Mucosa of gallbladder (tissue), 1 donor: ENCODE measurements at regions not wholly inside any gene's neighbourhood (a gene's known extent, or its start where the extent isn't known, plus 50 kb on each side); places are given as distances from the start of the nearest gene placed in this dataset.

Experiments used
- DNase-seq: peaks from one replicate; pipeline ENCODE4 v3.0.0-alpha.2; 2020; ENCODE audit warnings: low spot score
- donor health status: DM: no; HTN: no; CAD: no.

DNA sequence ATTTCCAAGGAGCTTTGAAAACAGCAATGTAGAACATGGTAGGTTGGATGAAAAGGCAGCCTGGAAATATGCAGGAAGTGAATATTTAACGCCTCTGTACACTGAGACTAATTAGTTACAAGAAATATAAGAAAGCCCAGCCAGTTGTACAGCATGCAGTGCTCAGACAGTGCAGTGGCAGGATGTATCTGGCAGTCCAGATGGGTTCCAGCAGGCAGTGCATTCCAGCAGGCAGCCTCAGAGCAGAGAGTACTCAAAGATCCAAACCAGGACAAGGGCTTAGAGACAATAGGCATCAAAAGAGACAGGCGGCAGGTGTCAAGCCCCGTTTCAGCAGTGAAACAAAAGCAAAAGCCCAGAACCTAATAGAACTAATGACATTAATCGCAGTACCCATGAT lies 2776.3 kb downstream of the PCDH9 start:
- DNase-seq: no peak

DNA sequence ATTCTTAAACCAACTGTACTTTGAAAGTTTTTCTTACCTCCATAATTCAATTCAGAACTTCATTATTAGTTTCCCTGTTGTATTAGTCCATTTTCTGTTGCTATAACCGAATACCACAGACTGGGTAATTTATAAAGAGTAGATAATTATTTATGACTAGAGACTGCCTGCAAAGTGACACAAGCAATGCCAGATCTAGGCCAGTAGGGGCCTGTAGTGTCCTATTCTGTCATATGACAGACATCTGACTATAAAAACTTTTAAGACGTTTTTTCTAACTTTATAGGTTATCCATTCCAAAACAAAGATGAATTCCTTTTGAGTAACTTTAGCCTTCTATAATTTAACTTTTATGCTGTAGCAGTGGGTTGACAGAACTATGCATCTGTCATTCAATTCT lies 2783.8 kb downstream of the PCDH9 start:
- DNase-seq: no peak

DNA sequence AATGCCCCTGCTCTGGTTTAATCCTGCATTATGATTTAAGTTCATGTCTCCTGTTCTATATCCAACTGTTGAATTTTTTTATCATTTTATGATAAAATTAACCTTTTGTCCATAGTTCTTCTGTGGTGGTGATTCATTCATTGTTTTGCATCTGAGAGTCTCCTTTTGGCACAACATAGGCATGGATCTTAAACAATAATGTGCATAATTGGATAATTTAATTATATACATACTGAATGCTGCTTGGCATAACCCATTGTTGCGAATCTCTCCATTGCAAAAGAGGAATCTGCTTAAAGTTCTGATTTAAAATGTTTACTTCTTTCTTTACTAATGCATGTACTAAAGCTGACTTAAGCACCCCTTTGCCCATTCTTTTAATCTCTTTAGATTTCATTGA lies 2788.4 kb downstream of the PCDH9 start:
- no peak for DNase-seq

DNA sequence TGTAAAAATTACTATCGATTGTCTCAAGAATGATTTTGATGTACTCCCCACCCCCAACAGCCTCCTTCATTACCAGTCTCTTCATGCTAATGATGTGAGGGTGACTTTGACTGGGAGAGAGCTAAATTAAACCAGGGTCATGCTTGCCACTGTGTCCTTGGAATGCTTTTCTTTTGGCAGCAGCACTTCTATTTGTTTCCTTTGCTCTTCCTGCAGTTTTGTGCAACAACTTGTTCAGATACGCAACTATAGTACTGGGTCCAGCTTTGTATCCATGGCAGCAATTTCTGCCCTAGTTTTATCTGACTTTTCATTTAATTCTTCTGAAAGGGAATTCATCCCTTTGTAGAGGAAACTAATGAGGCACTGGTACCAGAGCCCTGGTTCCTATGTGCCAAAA lies 2792.1 kb downstream of the PCDH9 start:
- no peak for DNase-seq

DNA sequence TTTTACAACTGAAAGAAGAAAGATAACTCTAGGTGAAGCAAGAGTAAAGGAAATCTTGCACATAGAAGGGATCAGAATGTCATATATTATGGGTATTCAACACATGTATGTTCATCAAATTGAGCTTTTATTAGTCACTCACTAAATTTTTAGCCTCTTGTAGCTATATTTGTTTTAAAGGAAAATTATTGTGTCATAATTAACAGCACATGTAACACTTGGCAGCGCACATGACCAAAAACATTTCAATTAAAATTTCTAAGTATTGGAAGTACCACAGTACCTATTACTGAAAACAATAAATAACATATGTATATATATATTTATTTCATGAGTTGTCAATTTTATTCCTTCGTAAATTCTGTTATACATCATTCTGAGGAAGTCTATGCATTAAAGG lies 2800.4 kb downstream of the PCDH9 start:
- DNase-seq: no peak

DNA sequence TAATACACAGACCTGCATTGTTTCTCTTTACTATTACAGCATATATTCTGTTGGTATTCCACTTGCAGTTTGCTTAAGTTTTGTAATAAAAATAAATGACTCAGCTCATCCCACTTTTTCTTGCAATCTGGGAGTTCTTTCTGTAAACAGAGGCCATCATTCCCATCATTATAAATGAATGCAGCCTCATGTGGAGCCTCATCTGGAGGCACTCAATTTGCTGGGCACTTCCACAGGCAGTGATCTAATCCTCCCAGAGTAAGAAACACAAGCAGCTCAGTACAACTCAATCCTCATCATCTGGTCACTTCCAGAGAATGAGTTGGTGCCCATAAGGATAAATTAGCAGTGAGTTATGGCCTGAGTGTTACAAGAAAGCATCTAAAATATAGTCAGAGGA lies 2801.9 kb downstream of the PCDH9 start:
- DNase-seq: no peak

DNA sequence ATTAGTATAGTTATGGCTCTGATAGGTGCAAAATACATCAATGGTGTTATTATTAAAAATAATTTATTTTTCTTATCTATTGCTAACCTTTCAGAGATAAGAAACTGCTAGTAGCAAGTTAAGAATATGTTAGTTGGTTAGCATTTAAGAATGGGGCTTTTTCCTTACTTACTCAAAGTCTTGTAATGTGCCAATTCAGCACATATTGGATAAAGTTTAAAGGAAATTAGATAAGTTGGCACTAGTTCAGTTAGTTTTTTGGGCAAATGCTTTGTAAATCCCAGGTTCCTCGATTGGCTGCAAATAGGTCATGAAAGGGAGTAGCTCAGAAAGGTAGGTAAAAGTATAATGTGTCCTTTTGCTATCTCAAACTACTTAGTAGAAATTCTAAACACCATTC lies 2806.7 kb downstream of the PCDH9 start:
- no peak for DNase-seq

DNA sequence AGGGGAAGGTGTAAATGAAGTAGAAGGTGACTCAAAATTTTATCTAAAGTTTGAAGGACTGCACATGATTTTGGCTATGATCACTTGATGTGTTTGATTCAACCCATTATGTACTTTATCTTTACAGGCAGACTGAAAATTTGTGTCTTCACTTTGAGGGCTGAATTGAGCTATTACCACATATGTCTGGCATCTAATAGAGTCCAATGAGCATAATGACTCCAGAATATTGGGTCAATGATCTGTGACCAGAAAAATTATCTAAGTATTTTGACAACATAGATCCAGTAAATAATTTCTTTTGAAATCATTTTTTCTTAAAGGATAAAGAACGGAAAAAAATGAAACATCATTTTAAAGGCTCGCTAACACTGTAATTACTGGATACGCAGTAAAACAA lies 2810.0 kb downstream of the PCDH9 start:
- DNase-seq: no peak

DNA sequence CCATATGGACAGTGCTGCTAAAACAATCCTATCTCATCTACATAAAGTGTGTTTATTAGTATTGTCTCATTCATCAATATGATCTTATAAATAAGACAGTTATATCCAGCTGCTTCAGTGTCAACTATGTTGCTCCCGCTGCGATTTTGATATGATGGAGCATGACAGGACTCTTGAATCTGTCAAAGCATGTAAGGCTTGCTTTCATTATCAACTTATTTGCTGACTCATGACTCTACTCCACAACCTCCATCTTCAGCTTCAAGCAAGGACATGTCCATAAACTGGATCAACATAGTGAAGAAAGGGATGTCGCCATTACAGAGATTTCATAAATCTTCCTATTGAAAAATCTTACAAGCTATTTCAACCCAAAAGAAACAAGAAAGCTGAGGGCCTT lies 2812.6 kb downstream of the PCDH9 start:
- DNase-seq: no peak

DNA sequence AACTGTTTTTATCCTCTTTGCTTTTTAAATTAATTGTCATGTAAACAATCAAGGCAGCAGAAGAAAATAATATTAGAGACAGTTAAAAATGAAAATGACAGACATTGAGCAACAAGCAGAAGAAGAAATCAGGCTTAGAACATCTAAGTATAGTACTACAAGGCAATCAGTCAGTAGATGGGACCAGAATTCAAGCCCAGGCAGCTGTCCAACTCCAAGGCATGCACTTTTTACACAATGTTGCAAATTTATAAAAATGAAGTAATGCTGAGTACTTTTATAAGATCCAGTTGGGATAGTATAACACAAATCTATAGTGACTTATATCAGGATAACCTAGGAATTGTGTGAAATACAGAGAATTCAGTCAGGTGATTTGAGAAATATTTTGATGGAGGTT lies 2815.8 kb downstream of the PCDH9 start:
- no peak for DNase-seq

DNA sequence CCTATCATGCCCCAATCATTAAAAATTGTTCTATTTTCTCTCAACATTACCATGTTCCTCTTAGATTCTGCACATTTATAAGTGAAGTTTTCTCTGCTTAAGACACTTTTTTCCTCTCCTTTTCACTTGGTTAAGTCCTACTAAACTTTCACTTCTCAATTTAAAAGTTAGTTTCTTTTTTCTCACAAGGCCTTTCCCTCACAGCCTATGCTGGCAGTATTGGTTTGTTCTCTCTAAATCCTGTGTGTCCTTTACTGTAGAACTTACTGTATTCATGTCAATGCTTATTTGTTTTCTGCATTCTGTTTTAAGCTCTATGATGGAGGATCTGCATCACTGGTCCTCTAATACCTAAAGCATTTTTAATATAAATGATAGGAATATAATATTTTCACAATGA lies 2816.6 kb downstream of the PCDH9 start:
- no peak for DNase-seq

DNA sequence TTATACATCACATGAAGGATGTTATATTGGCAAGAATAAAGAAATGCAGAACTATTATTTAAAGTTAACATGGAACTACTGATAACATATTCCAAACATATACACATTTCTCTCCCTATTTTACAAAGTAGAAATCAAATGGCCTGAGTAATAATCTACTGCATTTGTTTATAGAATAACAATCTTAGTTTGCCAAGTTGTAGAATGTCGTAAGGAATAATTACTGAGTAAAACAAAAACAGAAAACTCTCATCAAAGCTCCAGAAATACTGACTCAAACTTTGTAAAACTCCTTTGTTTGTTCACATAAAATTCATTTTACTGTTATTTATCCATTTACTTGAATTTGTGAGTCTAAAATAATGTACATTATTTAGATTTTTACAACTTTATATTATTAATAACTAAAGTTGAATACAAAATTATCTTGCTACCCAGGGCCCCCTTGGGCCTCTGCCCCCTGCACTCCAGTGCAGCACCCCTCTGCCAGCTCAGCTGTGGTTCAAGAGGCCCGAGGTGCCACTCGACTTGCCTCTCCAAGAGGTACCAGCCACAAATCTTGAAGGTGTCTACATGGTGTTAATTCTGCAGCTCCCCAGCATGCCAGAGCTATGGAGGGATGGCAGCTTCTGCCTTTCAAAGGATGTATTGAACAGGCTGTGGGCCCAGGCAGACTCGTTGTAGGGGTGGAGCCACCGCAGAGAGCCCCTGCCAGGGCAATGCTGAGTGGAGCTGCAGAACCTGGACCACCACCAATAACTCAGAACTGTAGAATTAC lies 2819.7 kb downstream of the PCDH9 start:
- DNase-seq: no peak

DNA sequence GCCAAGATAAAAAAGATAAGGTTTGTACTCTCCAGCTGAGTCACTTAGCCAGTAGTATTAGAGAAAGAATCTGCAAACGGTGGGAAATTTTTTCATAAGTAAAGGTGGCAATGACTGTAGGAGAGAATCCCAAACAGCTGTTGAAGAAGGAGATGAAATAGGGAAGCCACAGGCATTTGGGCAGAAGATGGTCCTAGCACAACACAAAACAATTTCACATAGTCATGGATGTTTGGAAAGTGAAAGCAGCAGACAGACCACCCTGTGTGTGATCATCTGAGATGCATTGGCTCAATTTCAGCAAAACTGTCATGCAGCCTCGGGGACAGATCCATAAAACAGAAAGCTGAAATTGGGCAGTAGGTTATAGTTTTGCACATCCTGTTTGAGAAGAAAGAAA lies 2832.4 kb downstream of the PCDH9 start:
- DNase-seq: no peak

DNA sequence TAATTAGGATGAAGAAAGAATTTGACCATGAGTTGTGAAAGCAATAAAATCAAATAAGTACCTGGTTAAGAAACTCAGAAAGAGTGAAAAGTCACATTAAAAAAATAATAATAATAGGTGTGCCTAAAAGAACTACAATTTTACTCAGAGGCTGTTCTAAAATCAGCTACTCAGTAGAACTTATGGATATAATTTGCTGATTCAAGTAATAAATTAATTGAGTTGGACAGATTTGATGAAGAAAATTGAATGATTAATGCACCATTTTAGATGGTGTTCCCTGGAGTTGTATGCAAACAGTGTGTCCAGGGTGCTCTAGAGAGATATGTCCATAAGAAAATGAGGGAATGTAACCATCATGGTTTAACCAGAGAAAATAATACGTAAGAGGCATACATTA lies 2852.5 kb downstream of the PCDH9 start:
- DNase-seq: no peak

DNA sequence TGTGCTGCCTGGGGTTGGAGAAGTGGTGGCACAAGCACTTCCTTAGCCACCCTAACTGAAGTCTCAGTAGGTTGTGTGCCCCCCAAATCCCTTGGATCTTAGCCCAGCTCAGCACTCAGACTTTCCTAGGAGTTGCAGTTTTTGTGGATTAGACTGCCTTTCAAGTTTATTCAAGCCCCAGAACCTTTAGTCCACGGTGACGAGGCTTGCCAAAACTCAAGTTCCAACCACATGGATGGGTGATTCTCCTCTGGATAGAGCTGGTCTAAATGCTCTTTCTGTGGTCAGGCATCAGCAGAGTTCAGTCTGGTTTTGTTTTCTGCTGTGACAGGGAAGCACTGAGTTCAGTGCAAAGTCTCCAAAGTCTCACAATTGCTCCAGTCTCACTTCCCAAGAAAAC lies 2858.7 kb downstream of the PCDH9 start:
- DNase-seq: no peak

DNA sequence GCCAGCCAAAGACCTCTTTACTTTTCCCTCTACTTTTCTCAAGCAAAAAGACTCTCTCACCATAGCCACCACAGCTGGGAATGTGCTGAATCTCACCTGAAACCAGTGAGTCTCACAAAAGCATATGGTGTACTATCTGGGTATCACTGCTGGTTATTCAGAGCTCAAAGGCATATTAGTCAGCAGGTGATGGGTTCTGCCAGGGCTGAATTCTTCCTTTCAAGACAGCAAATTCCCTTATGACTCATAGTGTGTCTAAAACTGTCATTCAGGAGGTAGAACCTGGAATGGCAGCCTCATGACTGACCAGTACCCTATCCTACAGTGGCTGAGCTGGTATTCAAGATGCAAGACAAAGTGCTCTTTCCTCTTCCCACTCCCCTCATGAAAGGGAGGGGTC lies 2859.1 kb downstream of the PCDH9 start:
- DNase-seq: no peak

DNA sequence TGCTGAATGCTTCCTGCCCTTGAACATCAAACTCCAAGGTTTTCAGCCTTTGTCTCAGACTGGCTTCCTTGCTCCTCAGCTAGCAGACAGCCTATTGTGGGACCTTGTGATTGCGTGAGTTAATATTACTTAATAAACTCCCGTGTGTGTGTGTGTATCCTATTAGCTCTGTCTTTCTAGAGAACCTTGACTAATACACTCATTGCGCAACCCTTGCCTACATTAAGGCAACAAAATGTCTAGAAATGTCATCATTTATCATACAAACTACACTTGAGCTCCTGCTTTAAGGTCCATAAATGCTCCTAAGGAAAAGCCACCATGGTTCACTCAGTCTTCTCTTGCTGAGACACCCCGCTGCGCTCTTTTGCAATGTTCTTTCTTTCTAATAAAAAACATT lies 2861.0 kb downstream of the PCDH9 start:
- DNase-seq: no peak

DNA sequence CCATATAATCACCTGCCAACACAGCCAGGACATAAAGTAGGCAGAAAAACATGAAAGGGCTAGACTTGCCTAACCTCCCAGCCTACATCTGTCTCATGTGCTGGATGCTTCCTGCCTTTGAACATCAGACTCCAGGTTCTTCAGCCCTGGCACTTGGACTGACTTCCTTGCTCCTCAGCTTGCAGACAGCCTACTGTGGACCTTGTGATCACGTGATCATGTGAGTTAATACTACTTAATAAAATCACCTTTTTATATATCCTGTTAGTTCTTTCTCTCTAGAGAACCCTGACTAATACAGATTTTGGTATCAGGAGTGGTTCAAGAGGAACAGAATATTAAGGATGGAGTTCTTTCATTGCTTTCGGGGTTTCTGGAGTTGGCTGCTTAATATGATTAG lies 2867.6 kb downstream of the PCDH9 start:
- no peak for DNase-seq

DNA sequence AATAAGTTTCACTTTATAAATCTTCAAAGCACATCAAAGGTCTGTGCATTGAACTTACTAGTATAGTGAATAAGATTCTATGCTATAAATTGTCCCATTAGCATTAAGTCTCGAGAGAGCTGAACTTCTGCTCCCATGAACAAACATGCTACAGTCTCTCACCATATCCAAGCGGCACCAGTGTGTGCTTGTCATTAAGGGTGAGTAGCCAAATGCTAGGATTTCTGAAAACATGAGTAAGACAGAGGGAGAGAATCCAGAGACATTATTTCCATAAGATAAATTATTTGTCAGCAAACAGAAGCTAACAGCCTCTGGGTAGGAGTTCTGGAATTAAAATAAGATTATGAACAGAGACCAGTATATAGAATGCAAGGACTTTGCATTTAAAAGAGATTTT lies 2882.5 kb downstream of the PCDH9 start:
- DNase-seq: no peak

DNA sequence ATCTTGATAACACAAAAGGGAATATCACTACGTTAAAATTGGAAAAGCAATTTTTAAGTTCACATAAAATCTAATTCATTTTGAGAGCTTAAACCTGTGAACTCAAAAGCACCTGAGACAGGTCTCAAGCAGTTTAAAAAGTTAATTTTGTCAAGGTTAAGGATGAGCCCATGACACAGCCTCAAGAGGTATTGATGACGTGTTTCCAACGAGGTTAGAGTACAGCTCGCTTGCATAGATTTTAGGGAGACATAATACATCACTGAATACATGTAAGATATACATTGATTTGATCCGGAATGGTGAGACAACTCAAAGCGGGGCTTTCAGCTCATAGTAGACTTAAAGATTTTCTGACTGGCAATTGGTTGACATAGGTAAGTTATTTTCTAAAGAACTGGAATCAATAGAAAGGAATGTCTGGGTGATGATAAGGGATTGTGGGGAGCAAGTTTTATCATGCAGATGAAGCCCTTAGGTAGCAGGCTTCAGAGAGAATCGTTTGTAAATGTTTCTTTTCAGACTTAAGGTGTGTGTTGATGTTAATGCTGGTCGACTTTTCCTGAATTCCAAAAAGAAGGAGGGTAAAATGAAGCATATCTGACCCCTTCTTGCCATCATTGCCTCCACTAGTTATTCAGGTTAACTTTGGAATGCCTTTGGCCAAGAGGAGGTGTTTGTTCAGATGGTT lies 2890.6 kb downstream of the PCDH9 start:
- DNase-seq: no peak

DNA sequence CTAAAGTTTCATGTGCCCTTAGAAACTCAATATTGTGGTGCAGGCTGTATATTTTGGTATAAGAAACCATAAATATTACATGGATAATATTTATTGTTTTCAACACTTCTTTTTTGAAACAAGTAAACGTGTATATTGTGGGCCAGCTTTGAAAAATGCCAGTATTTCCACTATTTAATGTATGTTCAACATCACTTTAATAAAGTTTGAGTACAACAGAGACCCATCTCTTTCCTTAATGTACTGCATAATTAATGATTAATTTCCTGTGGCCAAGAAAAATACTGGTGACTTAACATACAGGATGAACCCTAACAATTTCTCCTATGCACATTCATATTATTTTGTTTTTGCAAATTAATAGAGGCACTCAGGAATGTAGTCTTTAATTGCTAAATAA lies 2891.5 kb downstream of the PCDH9 start:
- no peak for DNase-seq

DNA sequence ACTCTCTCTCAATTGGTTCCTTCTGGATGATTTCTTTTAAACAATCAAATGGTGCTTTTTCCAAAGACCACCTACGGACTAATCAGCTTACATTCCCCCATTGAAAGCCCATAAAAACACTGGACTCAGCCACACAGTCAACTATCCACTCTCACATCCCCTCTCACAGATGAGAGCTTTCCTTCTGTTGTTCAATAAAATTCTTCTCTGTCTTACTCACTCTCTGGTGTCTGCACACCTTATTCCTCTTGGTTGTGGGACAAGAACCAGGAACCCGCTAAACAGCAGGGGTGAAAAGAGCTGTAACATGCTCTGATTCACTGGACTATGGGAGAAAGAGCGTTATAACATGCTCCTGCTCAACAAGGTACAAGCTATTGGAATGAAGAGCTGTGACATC lies 2896.2 kb downstream of the PCDH9 start:
- no peak for DNase-seq

DNA sequence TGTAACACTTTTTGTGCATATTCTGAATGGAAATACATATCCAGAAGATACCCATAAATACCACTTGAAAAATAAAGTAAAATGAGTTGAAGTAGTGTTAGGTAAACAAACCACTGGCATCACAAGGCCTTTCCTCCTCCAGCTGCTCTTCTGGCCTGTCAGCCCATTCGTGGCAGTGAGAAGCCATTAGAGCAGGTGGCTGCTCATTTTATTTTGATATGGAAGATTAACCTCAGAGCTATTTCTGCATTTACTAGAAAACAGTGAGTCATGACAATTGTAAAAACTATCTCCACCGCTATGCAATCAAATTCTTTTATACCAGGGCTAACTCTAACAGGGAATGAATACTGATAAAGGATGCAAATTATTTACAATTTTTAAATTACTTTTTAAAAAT lies 2898.1 kb downstream of the PCDH9 start:
- no peak for DNase-seq
